ENCODE measurements at regions not wholly inside any gene's neighbourhood (a gene's known extent, or its start where the extent isn't known, plus 50 kb on each side); places are given as distances from the start of the nearest gene placed in this dataset.

DNA sequence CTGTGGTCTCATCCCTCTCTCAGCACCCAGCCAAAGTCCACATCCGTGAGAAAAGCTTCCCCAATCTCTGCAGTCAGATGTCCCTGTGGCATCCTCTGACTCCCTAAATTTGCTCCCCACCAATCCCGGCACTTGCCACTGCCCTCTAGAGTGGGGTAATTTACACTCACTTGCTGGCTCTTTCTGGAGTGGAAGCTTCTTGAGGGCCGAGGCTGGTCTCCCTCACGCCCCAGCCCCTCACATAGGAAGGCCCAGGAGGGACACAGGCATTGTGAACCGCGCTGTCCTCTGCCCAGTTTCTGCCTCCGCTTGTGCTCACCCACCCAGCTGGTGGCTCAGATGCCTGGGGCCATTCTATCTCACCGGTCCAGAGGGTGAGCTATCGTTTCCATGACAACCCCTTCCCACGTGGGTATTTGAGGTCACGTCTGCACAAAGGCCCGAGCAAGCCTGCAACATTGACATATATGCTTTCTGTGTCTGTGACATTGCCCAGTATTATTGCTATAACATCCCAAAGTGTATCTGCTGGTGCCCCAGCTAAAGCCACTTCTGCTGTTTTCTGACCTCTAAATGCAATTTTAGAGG, 97.3 kb upstream of the CTBP2 start:
- TF ChIP-seq, protein P1, sequence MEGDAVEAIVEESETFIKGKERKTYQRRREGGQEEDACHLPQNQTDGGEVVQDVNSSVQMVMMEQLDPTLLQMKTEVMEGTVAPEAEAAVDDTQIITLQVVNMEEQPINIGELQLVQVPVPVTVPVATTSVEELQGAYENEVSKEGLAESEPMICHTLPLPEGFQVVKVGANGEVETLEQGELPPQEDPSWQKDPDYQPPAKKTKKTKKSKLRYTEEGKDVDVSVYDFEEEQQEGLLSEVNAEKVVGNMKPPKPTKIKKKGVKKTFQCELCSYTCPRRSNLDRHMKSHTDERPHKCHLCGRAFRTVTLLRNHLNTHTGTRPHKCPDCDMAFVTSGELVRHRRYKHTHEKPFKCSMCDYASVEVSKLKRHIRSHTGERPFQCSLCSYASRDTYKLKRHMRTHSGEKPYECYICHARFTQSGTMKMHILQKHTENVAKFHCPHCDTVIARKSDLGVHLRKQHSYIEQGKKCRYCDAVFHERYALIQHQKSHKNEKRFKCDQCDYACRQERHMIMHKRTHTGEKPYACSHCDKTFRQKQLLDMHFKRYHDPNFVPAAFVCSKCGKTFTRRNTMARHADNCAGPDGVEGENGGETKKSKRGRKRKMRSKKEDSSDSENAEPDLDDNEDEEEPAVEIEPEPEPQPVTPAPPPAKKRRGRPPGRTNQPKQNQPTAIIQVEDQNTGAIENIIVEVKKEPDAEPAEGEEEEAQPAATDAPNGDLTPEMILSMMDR (IDR thresholded peaks at IDR 0.05) = no peak
- TF ChIP-seq EZH2 (IDR thresholded peaks at IDR 0.05) (no peak), EZH2phosphoT487 (IDR thresholded peaks at IDR 0.05) (no peak)

All from neural progenitor cell (in vitro differentiated cells).